Gastroesophageal sphincter (tissue), 4 donors: ENCODE measurements at regions not wholly inside any gene's neighbourhood (a gene's known extent, or its start where the extent isn't known, plus 50 kb on each side); places are given as distances from the start of the nearest gene placed in this dataset.

Experiments used
- ATAC-seq: fragments of 150-250 bp; one replicate; pipeline ENCODE4 v1.9.1; 2016; ENCODE audit warnings: mild to moderate bottlenecking, moderate library complexity
- H3K27ac ChIP-seq, 4 donors: fragments of 200-600 bp; sonication (generic) in 3 of 4; 1 replicate in 3 of 4; 2 replicates in 1 of 4; pipeline ENCODE4 v1.5.1; 2016 to 2019
- H3K27me3 ChIP-seq: fragments of 200-600 bp; sonication (generic); one replicate; pipeline ENCODE4 v1.5.1; 2019
- H3K36me3 ChIP-seq, 2 donors: fragments of 200-600 bp; sonication (generic); one replicate each; pipeline ENCODE4 v1.5.1; 2019; ENCODE audit warnings: control low read depth in 1 of 2
- H3K4me1 ChIP-seq, 3 donors: fragments of 200-600 bp; sonication (generic); 1 replicate in 2 of 3; 2 replicates in 1 of 3; pipeline ENCODE4 v1.5.1; 2016 to 2019; ENCODE audit warnings: control low read depth in 2 of 3
- H3K4me3 ChIP-seq, 2 donors: fragments of 200-600 bp; sonication (generic); one replicate each; pipeline ENCODE4 v1.5.1; 2019; ENCODE audit warnings: mild to moderate bottlenecking in 1 of 2, moderate library complexity in 1 of 2
- H3K9me3 ChIP-seq, 3 donors: fragments of 200-600 bp; sonication (generic); one replicate each; pipeline ENCODE4 v1.5.1; 2017 to 2019; ENCODE audit warnings: control low read depth in 2 of 3
- EP300 ChIP-seq: sonication (generic); formaldehyde crosslinking; IDR thresholded peaks from one replicate; pipeline ENCODE4 v1.6.1; 2017; ENCODE audit warnings: antibody characterized with exemption, mild to moderate bottlenecking
- POLR2A ChIP-seq, 2 donors: fragments of 450-650 bp; IDR thresholded peaks; one replicate each; pipeline ENCODE4 v1.6.1; 2017; ENCODE audit warnings: antibody characterized with exemption in 2 of 2, mild to moderate bottlenecking in 2 of 2, moderate library complexity in 1 of 2
- POLR2AphosphoS5 ChIP-seq: sonication (generic); formaldehyde crosslinking; IDR thresholded peaks from one replicate; pipeline ENCODE4 v1.6.1; 2017; ENCODE audit warnings: antibody characterized with exemption
- WGBS, 2 donors: methylation state at CpG; one replicate each; pipeline ENCODE4 v1.1.5; 2018; ENCODE audit warnings: low coverage in 1 of 2; 5-methylcytosine and 5-hydroxymethylcytosine counted together
- TF ChIP-seq, protein P1 (sequence below), 4 experiments: fragments of 200-600 bp in 2 of 4; fragments of 450-650 bp in 2 of 4; sonication (generic) in 1 of 4; IDR thresholded peaks; one replicate each; pipeline ENCODE4 v1.5.1; 2017 to 2019; ENCODE audit warnings: antibody characterized with exemption in 4 of 4, mild to moderate bottlenecking in 2 of 4, moderate library complexity in 2 of 4

DNA sequence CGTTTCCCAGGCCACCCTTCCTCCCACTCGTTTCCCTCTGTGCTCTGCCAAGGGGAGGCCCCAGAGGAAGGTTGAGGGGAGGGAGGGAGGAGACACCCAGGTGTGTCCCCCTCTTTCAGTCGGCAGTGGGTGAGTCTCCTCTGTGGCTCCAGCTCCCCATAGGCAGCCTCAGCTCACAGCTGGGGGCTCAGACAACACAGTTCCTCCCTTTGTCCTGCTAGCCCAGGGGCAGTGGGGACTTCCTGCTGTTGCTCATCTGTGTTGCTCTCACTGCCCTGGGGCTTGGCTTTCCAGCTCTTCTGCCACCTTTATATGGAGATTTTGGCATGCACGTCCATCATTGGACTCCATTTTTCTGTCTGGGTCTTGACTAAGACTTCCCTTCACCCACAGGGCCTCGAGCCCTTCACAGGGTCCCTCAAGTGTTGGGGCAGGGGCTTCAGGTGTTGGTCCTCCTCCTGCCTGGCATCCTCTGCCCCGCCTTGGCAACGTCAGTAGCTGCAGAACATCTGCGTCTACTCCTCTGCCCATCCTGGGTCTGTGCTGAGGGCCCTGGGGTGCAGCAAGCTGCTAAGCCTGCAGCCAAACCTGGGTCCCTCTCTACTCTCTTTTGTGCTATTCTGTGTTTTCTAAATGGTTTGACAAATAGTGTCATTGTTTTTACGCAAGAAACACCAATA, 190.6 kb upstream of the PMEPA1 start:
- WGBS, 2 donors: 65 to 100% methylated on average over 1 to 5 of the region's 9 CpGs

DNA sequence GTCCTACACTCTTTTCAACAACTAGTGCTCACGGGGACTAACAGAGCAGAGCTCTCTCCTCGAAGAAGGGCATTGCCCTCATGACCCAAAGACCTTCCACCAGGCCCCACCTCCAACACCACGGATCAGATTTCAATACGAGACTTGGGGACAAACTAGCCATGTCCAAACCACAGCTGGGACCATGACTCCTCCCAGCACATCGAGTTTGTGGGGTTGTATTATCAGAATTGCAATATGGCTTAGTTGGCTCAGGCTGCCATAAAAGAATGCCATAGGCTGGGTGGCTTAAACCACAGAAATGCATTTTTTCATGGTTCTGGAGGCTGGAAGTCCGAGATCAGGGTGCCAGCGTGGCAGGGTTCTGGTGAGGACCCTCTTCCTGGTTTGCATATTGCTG, 189.7 kb upstream of the PMEPA1 start:
- Histone ChIP-seq H3K27me3 (peaks cover 8% of the 10 kb centered on the region), H3K36me3 (no peaks in the 10 kb centered on the region), H3K4me3 (no peak overlapping the region), H3K27ac (no peak overlapping the region), H3K9me3 (no peaks in the 10 kb centered on the region), H3K4me1 (no peaks in the 10 kb centered on the region)
- no peak for ATAC-seq
- WGBS, 2 donors: 85% methylated on average over 4 of the region's 7 CpGs; no CpG with 5 or more reads in 1 of the 2 donors
- TF ChIP-seq POLR2A (IDR thresholded peaks at IDR 0.05): no peak
- TF ChIP-seq, protein P1, sequence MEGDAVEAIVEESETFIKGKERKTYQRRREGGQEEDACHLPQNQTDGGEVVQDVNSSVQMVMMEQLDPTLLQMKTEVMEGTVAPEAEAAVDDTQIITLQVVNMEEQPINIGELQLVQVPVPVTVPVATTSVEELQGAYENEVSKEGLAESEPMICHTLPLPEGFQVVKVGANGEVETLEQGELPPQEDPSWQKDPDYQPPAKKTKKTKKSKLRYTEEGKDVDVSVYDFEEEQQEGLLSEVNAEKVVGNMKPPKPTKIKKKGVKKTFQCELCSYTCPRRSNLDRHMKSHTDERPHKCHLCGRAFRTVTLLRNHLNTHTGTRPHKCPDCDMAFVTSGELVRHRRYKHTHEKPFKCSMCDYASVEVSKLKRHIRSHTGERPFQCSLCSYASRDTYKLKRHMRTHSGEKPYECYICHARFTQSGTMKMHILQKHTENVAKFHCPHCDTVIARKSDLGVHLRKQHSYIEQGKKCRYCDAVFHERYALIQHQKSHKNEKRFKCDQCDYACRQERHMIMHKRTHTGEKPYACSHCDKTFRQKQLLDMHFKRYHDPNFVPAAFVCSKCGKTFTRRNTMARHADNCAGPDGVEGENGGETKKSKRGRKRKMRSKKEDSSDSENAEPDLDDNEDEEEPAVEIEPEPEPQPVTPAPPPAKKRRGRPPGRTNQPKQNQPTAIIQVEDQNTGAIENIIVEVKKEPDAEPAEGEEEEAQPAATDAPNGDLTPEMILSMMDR (IDR thresholded peaks at IDR 0.05): no peak
- TF ChIP-seq POLR2AphosphoS5: no peak
- TF ChIP-seq EP300: no peak

More for the DNA sequence above, 190.6 kb upstream of the PMEPA1 start:
- peaks cover 8% of the 10 kb centered on the region for H3K27me3 ChIP-seq
- no peak overlapping the region for H3K27ac ChIP-seq
- H3K36me3 ChIP-seq: no peaks in the 10 kb centered on the region
- no peaks in the 10 kb centered on the region for H3K9me3 ChIP-seq
- no peaks in the 10 kb centered on the region for H3K4me1 ChIP-seq
- H3K4me3 ChIP-seq: no peak overlapping the region
- ATAC-seq: no peak
- TF ChIP-seq EP300 (no peak), POLR2AphosphoS5 (no peak), POLR2A (IDR thresholded peaks at IDR 0.05) (no peak)
- TF ChIP-seq, protein P1 (IDR thresholded peaks at IDR 0.05): no peak

DNA sequence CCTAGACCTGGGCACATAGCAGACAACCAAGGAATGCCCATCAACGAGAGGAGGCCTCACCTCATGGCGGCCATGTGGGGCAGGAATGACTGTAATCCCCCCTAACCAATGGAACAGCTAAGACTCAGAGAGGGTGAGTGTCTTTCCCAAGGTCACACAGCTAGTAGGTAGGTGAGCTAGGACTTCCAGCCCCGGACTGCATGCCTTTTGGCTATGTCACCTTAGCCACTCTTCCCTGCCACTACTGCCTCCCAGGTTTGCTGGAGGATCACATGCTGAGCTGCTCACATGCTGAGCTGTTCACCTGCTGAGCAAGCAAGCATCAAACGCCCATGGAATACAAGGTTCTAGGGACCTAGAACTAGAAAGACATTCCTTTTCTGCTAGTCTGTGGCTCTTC, 188.5 kb upstream of the PMEPA1 start:
- 87 to 100% methylated on average over 1 to 3 of the region's 4 CpGs for WGBS, 2 donors
- no peak for ATAC-seq
- no peaks in the 10 kb centered on the region for H3K9me3 ChIP-seq
- H3K27ac ChIP-seq: no peak overlapping the region
- TF ChIP-seq POLR2AphosphoS5 (no peak), POLR2A (IDR thresholded peaks at IDR 0.05) (no peak), EP300 (no peak)
- TF ChIP-seq, protein P1 (IDR thresholded peaks at IDR 0.05): no peak
- H3K27me3 ChIP-seq: peaks cover 8% of the 10 kb centered on the region
- H3K36me3 ChIP-seq: no peaks in the 10 kb centered on the region
- H3K4me1 ChIP-seq: no peaks in the 10 kb centered on the region
- no peak overlapping the region for H3K4me3 ChIP-seq

DNA sequence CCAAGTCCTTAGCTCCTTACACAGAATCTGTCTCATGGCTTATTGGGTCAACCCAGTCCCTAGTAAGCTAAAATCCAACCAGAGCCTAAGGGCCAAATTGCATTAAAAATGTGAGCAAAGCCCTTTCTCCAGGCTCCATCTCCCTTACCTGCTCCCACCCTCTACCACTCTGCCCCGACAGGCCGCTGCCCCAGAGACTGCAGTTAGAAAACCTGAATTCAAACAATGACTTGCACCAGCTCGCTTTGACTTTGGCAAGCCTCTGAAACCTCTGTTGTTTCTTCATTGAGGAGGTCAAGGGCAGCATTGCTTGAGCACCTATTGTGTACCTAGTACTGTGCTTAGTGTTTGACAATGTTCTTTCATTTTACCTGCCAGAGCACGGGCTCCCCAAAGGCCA, 188.1 kb upstream of the PMEPA1 start:
- no peak overlapping the region for H3K4me3 ChIP-seq
- no peaks in the 10 kb centered on the region for H3K4me1 ChIP-seq
- H3K27me3 ChIP-seq: peaks cover 8% of the 10 kb centered on the region
- H3K36me3 ChIP-seq: no peaks in the 10 kb centered on the region
- 100% methylated on average over 4 of the region's 4 CpGs; no CpG with 5 or more reads in 1 of the 2 donors for WGBS, 2 donors
- TF ChIP-seq, protein P1 (IDR thresholded peaks at IDR 0.05): no peak
- TF ChIP-seq POLR2AphosphoS5 (no peak), EP300 (no peak), POLR2A (IDR thresholded peaks at IDR 0.05) (no peak)
- H3K27ac ChIP-seq: no peak overlapping the region
- no peak for ATAC-seq
- no peaks in the 10 kb centered on the region for H3K9me3 ChIP-seq

DNA sequence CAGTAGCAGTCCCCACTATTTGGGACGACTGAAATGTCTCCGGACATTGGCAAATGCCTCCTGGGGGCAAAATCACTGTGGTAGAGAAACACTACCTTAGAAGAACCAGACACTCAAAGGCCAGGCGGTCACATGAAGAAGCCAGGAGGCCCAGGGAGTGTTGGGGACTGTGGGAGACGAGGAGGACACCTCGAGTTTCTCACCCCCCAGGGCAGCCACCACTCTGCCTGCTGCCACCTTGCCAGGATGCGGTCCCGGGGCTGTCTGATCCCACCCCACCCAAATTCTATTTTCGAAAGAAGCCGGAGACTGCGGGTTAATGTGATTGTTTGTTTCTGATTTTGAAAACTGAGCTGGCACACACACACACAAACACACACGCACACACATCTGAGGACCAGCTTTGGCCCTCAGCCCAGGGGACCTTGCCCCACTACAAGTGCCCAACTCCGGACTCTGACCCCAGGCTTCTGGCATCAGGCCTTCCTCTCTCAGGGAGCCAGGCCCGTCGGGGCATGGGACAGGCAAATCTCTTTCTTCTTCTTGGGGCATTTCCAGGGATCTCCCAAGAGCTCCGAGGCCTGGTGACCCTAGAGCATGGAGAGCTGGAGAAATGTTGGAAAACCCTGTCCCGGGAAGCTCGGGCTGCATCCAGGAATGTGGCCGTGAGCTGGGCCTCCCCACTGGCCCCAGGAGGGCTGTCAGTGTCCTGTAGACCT, 187.5 kb upstream of the PMEPA1 start:
- no peak for ATAC-seq
- no peaks in the 10 kb centered on the region for H3K4me1 ChIP-seq

More for the DNA sequence above, 187.5 kb upstream of the PMEPA1 start:
- no peaks in the 10 kb centered on the region for H3K9me3 ChIP-seq
- peaks cover 11% of the 10 kb centered on the region for H3K27me3 ChIP-seq
- no peak overlapping the region for H3K4me3 ChIP-seq
- TF ChIP-seq POLR2AphosphoS5: no peak
- no peak for TF ChIP-seq EP300
- TF ChIP-seq, protein P1 (IDR thresholded peaks at IDR 0.05): no peak
- no peaks in the 10 kb centered on the region for H3K36me3 ChIP-seq
- 79 to 80% methylated on average over 7 to 8 of the region's 18 CpGs for WGBS, 2 donors
- no peak overlapping the region for H3K27ac ChIP-seq
